H1 (cell line): ENCODE measurements at regions not wholly inside any gene's neighbourhood (a gene's known extent, or its start where the extent isn't known, plus 50 kb on each side); places are given as distances from the start of the nearest gene placed in this dataset.
"Not testable (repeated sequence)": the region's sequence is repeated elsewhere in the genome, so short reads cannot be mapped to it uniquely, and the experiment has no call there.

Source experiments
- CTCF ChIA-PET: fragments of 300-600 bp; sonication (Branson Sonifier 250); formaldehyde crosslinking; loops from one replicate; lab custom pipeline; 2021; ENCODE audit not compliant: partially characterized antibody; lab: Charles Lee
- POLR2A ChIA-PET: fragments of 300-600 bp; sonication (Branson Sonifier 250); formaldehyde crosslinking; loops from one replicate; lab custom pipeline; 2021; ENCODE audit warnings: inconsistent platforms; ENCODE audit not compliant: partially characterized antibody; lab: Charles Lee
- DNase-seq, 2 experiments: peaks; one replicate each; pipeline versions ENCODE4 v3.0.0 to v3.0.0-alpha.2; 2010 to 2022; ENCODE audit warnings: low spot score in 2 of 2, low read depth in 1 of 2, mixed read lengths in 1 of 2
- FAIRE-seq: peaks from 2 replicates; lab custom pipeline; 2011; peaks lifted over from hg19 to GRCh38; lab: Jason Lieb, UNC
- H2AFZ ChIP-seq: 2 replicates; pipeline ENCODE4 v1.8.1; 2012; ENCODE audit warnings: low read length, inconsistent platforms
- H2AK5ac ChIP-seq: 2 replicates; pipeline ENCODE4 v1.6.1; 2013; ENCODE audit warnings: low read depth, low read length
- H2BK120ac ChIP-seq: replicated peaks from 2 replicates; pipeline ENCODE3; 2013; ENCODE audit warnings: low read depth, low read length, inconsistent platforms
- H2BK12ac ChIP-seq: 2 replicates; pipeline ENCODE4 v1.6.1; 2013; ENCODE audit warnings: low read depth, low read length
- H2BK15ac ChIP-seq: 2 replicates; pipeline ENCODE4 v1.6.1; 2013; ENCODE audit warnings: low read length
- H2BK20ac ChIP-seq: 2 replicates; pipeline ENCODE4 v1.6.1; 2013; ENCODE audit warnings: low read length
- H2BK5ac ChIP-seq: 2 replicates; pipeline ENCODE4 v1.6.1; 2013; ENCODE audit warnings: low read depth, low read length
- H3K14ac ChIP-seq: 2 replicates; pipeline ENCODE4 v1.6.1; 2013; ENCODE audit warnings: inconsistent platforms; ENCODE audit not compliant: insufficient read length
- H3K18ac ChIP-seq: 2 replicates; pipeline ENCODE4 v1.6.1; 2013; ENCODE audit warnings: low read length; ENCODE audit errors: extremely low read depth
- H3K23ac ChIP-seq: 2 replicates; pipeline ENCODE4 v1.6.1; 2013; ENCODE audit warnings: inconsistent platforms; ENCODE audit not compliant: insufficient read length
- H3K23me2 ChIP-seq: 2 replicates; pipeline ENCODE4 v1.6.1; 2013; ENCODE audit warnings: low read depth, low read length
- H3K27ac ChIP-seq: 2 replicates; pipeline ENCODE4 v1.6.1; 2011; ENCODE audit warnings: low read depth, low read length, inconsistent platforms
- H3K27me3 ChIP-seq, 4 experiments: replicated peaks in 1 of 4; 1 replicate in 1 of 4; 2 replicates in 3 of 4; pipeline versions ENCODE4 v1.6.1 to v1.8.1; 2011 to 2013; ENCODE audit warnings: low read length in 3 of 4, mild to moderate bottlenecking in 3 of 4, inconsistent platforms in 2 of 4, mixed read lengths in 2 of 4, moderate library complexity in 1 of 4; ENCODE audit not compliant: control insufficient read depth in 3 of 4, insufficient read depth in 3 of 4; ENCODE audit errors: extremely low read depth in 1 of 4
- H3K36me3 ChIP-seq, 4 experiments: 2 replicates each; pipeline versions ENCODE4 v1.6.1 to v1.8.1; 2011 to 2013; ENCODE audit warnings: mild to moderate bottlenecking in 4 of 4, low read length in 3 of 4, moderate library complexity in 2 of 4, control low read depth in 1 of 4, inconsistent platforms in 1 of 4; ENCODE audit not compliant: insufficient read depth in 4 of 4, control insufficient read depth in 2 of 4
- H3K4ac ChIP-seq: replicated peaks from 2 replicates; pipeline ENCODE3; 2013; ENCODE audit warnings: low read length, low read depth, mixed read lengths, inconsistent platforms; ENCODE audit not compliant: insufficient read length
- H3K4me1 ChIP-seq, 4 experiments: replicated peaks in 1 of 4; 1 replicate in 1 of 4; 2 replicates in 3 of 4; pipeline versions ENCODE4 v1.6.1 to v1.8.1; 2011 to 2013; ENCODE audit warnings: low read length in 3 of 4, inconsistent platforms in 2 of 4, mixed read lengths in 1 of 4; ENCODE audit not compliant: insufficient read depth in 4 of 4, control insufficient read depth in 3 of 4
- H3K4me2 ChIP-seq, 2 experiments: 2 replicates each; pipeline versions ENCODE4 v1.6.1 to v1.8.1; 2011 to 2013; ENCODE audit warnings: low read depth in 2 of 2, low read length in 2 of 2, control low read depth in 1 of 2, inconsistent platforms in 1 of 2, mild to moderate bottlenecking in 1 of 2; ENCODE audit not compliant: insufficient read depth in 1 of 2
- H3K4me3 ChIP-seq, 4 experiments: fragments of 200-600, 300-600 bp in 1 of 4; sonication (generic), shearing (Covaris generic), sonication (Bioruptor Twin) in 1 of 4; 2 replicates each; pipeline versions ENCODE4 v1.5.1 to v1.8.1; 2011 to 2016; ENCODE audit warnings: low read length in 4 of 4, low read depth in 3 of 4, control low read depth in 2 of 4, inconsistent platforms in 2 of 4, mild to moderate bottlenecking in 2 of 4, mixed read lengths in 1 of 4, moderate library complexity in 1 of 4; ENCODE audit not compliant: insufficient read depth in 2 of 4; ENCODE audit errors: extremely low read depth in 1 of 4
- H3K56ac ChIP-seq: replicated peaks from 2 replicates; pipeline ENCODE3; 2013; ENCODE audit warnings: low read depth, mild to moderate bottlenecking, mixed read lengths, low read length, inconsistent platforms; ENCODE audit not compliant: insufficient read length
- H3K79me1 ChIP-seq: 2 replicates; pipeline ENCODE4 v1.6.1; 2013; ENCODE audit warnings: low read depth, low read length, control low read depth
- H3K79me2 ChIP-seq, 2 experiments: 2 replicates each; pipeline versions ENCODE4 v1.6.1 to v1.8.1; 2012 to 2013; ENCODE audit warnings: low read length in 2 of 2, mild to moderate bottlenecking in 2 of 2, inconsistent platforms in 1 of 2; ENCODE audit not compliant: insufficient read depth in 2 of 2, control insufficient read depth in 1 of 2
- H3K9ac ChIP-seq, 4 experiments: replicated peaks in 1 of 4; 1 replicate in 1 of 4; 2 replicates in 3 of 4; pipeline versions ENCODE4 v1.6.1 to v1.8.1; 2011 to 2013; ENCODE audit warnings: low read depth in 3 of 4, low read length in 3 of 4, control low read depth in 2 of 4, mild to moderate bottlenecking in 2 of 4, moderate library complexity in 2 of 4, inconsistent platforms in 1 of 4; ENCODE audit errors: extremely low read depth in 1 of 4
- H3K9me3 ChIP-seq, 2 experiments: 2 replicates each; pipeline versions ENCODE4 v1.6.1 to v1.8.1; 2012 to 2013; ENCODE audit warnings: mild to moderate bottlenecking in 2 of 2, moderate library complexity in 2 of 2, control low read depth in 1 of 2, inconsistent platforms in 1 of 2, low read depth in 1 of 2, low read length in 1 of 2, mixed read lengths in 1 of 2; ENCODE audit not compliant: insufficient read depth in 2 of 2
- H4K20me1 ChIP-seq, 2 experiments: replicated peaks in 1 of 2; 2 replicates each; pipeline versions ENCODE3 to v1.8.1; 2011 to 2013; ENCODE audit warnings: inconsistent platforms in 2 of 2, low read length in 2 of 2, mild to moderate bottlenecking in 1 of 2; ENCODE audit not compliant: insufficient read depth in 2 of 2, control insufficient read depth in 1 of 2
- H4K5ac ChIP-seq: 2 replicates; pipeline ENCODE4 v1.6.1; 2013; ENCODE audit warnings: low read length, low read depth, mixed read lengths, inconsistent platforms; ENCODE audit not compliant: insufficient read length
- H4K8ac ChIP-seq: 2 replicates; pipeline ENCODE4 v1.8.0; 2013; ENCODE audit warnings: mild to moderate bottlenecking, moderate library complexity, low read length, inconsistent platforms; ENCODE audit not compliant: insufficient read depth; ENCODE audit errors: extremely low read depth
- H4K91ac ChIP-seq: replicated peaks from 2 replicates; pipeline ENCODE3; 2013; ENCODE audit warnings: low read length, mixed read lengths, inconsistent platforms; ENCODE audit not compliant: insufficient read length
- WGBS, 2 experiments: shearing (Covaris generic) in 1 of 2; methylation state at CpG; one replicate each; pipeline versions ENCODE4 v1.1.6 to v1.1.7; 2013 to 2015; ENCODE audit warnings: low lambda C conversion rate in 2 of 2, mixed read lengths in 2 of 2, inconsistent platforms in 1 of 2, low coverage in 1 of 2, missing lambda C conversion rate in 1 of 2; ENCODE audit not compliant: insufficient replicate concordance in 2 of 2, insufficient coverage in 1 of 2, insufficient read length in 1 of 2; ENCODE audit errors: extremely low coverage in 1 of 2, missing lambda C conversion rate in 1 of 2; 5-methylcytosine and 5-hydroxymethylcytosine counted together

DNA sequence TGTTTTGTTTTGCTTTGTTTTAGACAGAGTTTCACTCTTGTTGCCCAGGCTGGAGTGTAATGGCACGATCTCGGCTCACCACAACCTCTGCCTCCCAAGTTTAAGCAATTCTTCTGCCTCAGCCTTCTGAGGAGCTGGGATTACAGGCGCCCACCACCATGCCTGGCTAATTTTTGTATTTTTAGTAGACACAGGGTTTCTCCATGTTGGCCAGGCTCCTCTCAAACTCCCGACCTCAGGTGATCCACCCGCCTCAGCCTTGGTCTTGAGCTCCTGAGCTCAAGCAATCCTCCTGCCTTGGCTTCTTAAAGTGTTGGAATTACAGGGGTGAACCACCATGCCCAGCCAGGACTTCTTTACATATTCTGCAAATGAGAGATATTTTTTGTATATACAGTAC lies 57.5 kb upstream of the WNT7B start:
- H3K56ac ChIP-seq, H3K23ac ChIP-seq, H3K18ac ChIP-seq, H3K79me2 ChIP-seq, H3K9ac ChIP-seq, H4K8ac ChIP-seq, H3K9me3 ChIP-seq, H4K20me1 ChIP-seq, H3K27me3 ChIP-seq, H3K23me2 ChIP-seq, H2BK5ac ChIP-seq, H4K5ac ChIP-seq, H3K14ac ChIP-seq, H3K79me1 ChIP-seq, H3K36me3 ChIP-seq, H2AFZ ChIP-seq, H2AK5ac ChIP-seq, FAIRE-seq, H2BK20ac ChIP-seq, H2BK12ac ChIP-seq, H3K4ac ChIP-seq, DNase-seq, H3K27ac ChIP-seq, H2BK15ac ChIP-seq, H3K4me3 ChIP-seq, H2BK120ac ChIP-seq, H4K91ac ChIP-seq, H3K4me2 ChIP-seq: not testable (repeated sequence)
- ChIA-PET POLR2A (interaction anchor here (0.6 kb wide), 1 partner anchor 14 kb away, joined by 3 read pairs; no protein-coding TSS in a partner anchor), CTCF (interaction anchor here (0.7 to 2.5 kb wide), 6 partner anchors 9 to 40 kb away, joined by 3 to 11 read pairs (median 4); no protein-coding TSS in a partner anchor)
- WGBS, 2 experiments: 78% methylated on average over 5 of the region's 5 CpGs; no CpG with 5 or more reads in 1 of the 2 experiments
- H3K4me1 ChIP-seq: peaks cover 0 to 24% (median 13%) of the 10 kb centered on the region in 4 experiments; a peak in 6 of 7 replicates
